A549 (cell line): ENCODE measurements at regions not wholly inside any gene's neighbourhood (a gene's known extent, or its start where the extent isn't known, plus 50 kb on each side); places are given as distances from the start of the nearest gene placed in this dataset.
"Not testable (repeated sequence)": the region's sequence is repeated elsewhere in the genome, so short reads cannot be mapped to it uniquely, and the experiment has no call there.

Source experiments
- ATAC-seq, 2 experiments: fragments of 200-7000 bp in 1 of 2; fragments of >200 bp in 1 of 2; cut with Nextera tagmentation in 1 of 2; cut with Tn5 transposase in 1 of 2; 3 replicates each; pipeline versions ENCODE4 v1.8.0 to v1.9.1; 2018 to 2020; ENCODE audit warnings: mild to moderate bottlenecking in 1 of 2, moderate library complexity in 1 of 2
- CTCF ChIA-PET: fragments of 300-600 bp; sonication (Branson Sonifier 250); formaldehyde crosslinking; extraction: SDS; loops from one replicate; lab custom pipeline; 2021; ENCODE audit warnings: antibody characterized with exemption, inconsistent platforms; lab: Yijun Ruan, JAX
- POLR2A ChIA-PET: fragments of 350-600 bp; formaldehyde crosslinking; extraction: SDS; loops from one replicate; lab custom pipeline; 2021; ENCODE audit warnings: antibody characterized with exemption, inconsistent platforms; lab: Yijun Ruan, JAX
- DNase-seq, 2 experiments: peaks; one replicate each; pipeline versions ENCODE4 v3.0.0 to v3.0.0-alpha.2; 2011 to 2016; ENCODE audit warnings: low read depth in 1 of 2, low spot score in 1 of 2
- FAIRE-seq: peaks from 2 replicates; lab custom pipeline; 2011; peaks lifted over from hg19 to GRCh38; lab: Jason Lieb, UNC
- H3K27ac ChIP-seq, 2 experiments: fragments of >200 bp; sonication (Bioruptor Twin); formaldehyde crosslinking; 3 replicates each; pipeline ENCODE4 v1.5.1; 2016 to 2017
- H3K4me1 ChIP-seq: fragments of >200 bp; sonication (Bioruptor Twin); formaldehyde crosslinking; 3 replicates; pipeline ENCODE4 v1.6.1; 2016
- H3K4me2 ChIP-seq: fragments of >200 bp; sonication (Bioruptor Twin); formaldehyde crosslinking; 3 replicates; pipeline ENCODE4 v1.6.1; 2016
- H3K4me3 ChIP-seq: fragments of >200 bp; sonication (Bioruptor Twin); formaldehyde crosslinking; 3 replicates; pipeline ENCODE4 v1.5.1; 2016
- H3K9me3 ChIP-seq: fragments of >200 bp; sonication (Bioruptor Twin); formaldehyde crosslinking; 3 replicates; pipeline ENCODE4 v1.6.1; 2016
- CHD2 ChIP-seq: fragments of 150-350 bp; IDR thresholded peaks from 2 replicates; pipeline ENCODE4 v1.6.1; 2014; ENCODE audit warnings: low read length; ENCODE audit not compliant: partially characterized antibody
- EP300 ChIP-seq, 2 experiments: fragments of >200 bp; sonication (Bioruptor Twin); formaldehyde crosslinking; IDR thresholded peaks; 2 replicates in 1 of 2; 3 replicates in 1 of 2; pipeline ENCODE4 v1.6.1; 2016 to 2017
- FOSB ChIP-seq: fragments of 250-450 bp; sonication (Bioruptor Pico); IDR thresholded peaks from 2 replicates; pipeline ENCODE4 v1.5.0; 2020; ENCODE audit warnings: mild to moderate bottlenecking, moderate library complexity
- FOXS1 ChIP-seq: fragments of 250-450 bp; sonication (Bioruptor Pico); IDR thresholded peaks from 2 replicates; pipeline ENCODE4 v1.5.0; 2020; ENCODE audit warnings: mild to moderate bottlenecking, moderate library complexity
- HOXB13 ChIP-seq: fragments of 250-450 bp; sonication (Bioruptor Pico); IDR thresholded peaks from 2 replicates; pipeline ENCODE4 v1.5.0; 2020; ENCODE audit warnings: low read depth, mild to moderate bottlenecking, moderate library complexity
- JUNB ChIP-seq: fragments of >200 bp; sonication (Bioruptor Twin); formaldehyde crosslinking; IDR thresholded peaks from 2 replicates; pipeline ENCODE4 v1.6.1; 2016
- KDM1A ChIP-seq: fragments of 200-600 bp; sonication (generic); IDR thresholded peaks from 2 replicates; pipeline ENCODE4 v1.6.1; 2016; ENCODE audit warnings: low read depth, mild to moderate bottlenecking
- MYC ChIP-seq: IDR thresholded peaks from 2 replicates; pipeline ENCODE4 v1.6.1; 2012; ENCODE audit warnings: mild to moderate bottlenecking, inconsistent platforms, low read length, improper control_type of control experiment, borderline replicate concordance
- NFE2L2 ChIP-seq: fragments of 150-350 bp; conservative IDR thresholded peaks from 2 replicates; pipeline ENCODE4 v1.6.1; 2014; ENCODE audit warnings: low read length
- RAD21 ChIP-seq, 2 experiments: fragments of >200 bp in 1 of 2; sonication (Bioruptor Twin) in 1 of 2; formaldehyde crosslinking in 1 of 2; IDR thresholded peaks in 1 of 2; conservative IDR thresholded peaks in 1 of 2; 2 replicates in 1 of 2; 3 replicates in 1 of 2; pipeline ENCODE4 v1.6.1; 2012 to 2018; ENCODE audit warnings: inconsistent platforms in 1 of 2
- RFX5 ChIP-seq: fragments of 450-650 bp; IDR thresholded peaks from 2 replicates; pipeline ENCODE4 v1.7.1; 2014; ENCODE audit warnings: antibody characterized with exemption, mild to moderate bottlenecking, moderate library complexity
- RNF2 ChIP-seq: fragments of 200-600 bp; sonication (generic); IDR thresholded peaks from 2 replicates; pipeline ENCODE4 v1.6.1; 2016; ENCODE audit warnings: low read depth, mild to moderate bottlenecking, antibody characterized with exemption, moderate library complexity, borderline replicate concordance
- TFCP2L1 ChIP-seq: fragments of 250-450 bp; sonication (Bioruptor Pico); IDR thresholded peaks from 2 replicates; pipeline ENCODE4 v1.5.0; 2021; ENCODE audit warnings: mild to moderate bottlenecking
- ZNF302 ChIP-seq: fragments of 250-450 bp; sonication (Bioruptor Pico); IDR thresholded peaks from 2 replicates; pipeline ENCODE4 v1.9.0; 2021; ENCODE audit warnings: inconsistent platforms, mild to moderate bottlenecking, moderate library complexity
- WGBS: methylation state at CpG from one replicate; pipeline ENCODE4 v1.1.6; 2017; ENCODE audit errors: missing lambda C conversion rate; 5-methylcytosine and 5-hydroxymethylcytosine counted together
- TF ChIP-seq, protein P1 (sequence below): IDR thresholded peaks from 2 replicates; pipeline ENCODE4 v1.6.1; 2012
- TF ChIP-seq, protein P2 (sequence below): fragments of >200 bp; sonication (Bioruptor Twin); formaldehyde crosslinking; IDR thresholded peaks from 3 replicates; pipeline ENCODE4 v1.5.1; 2016
- TF ChIP-seq, protein P3 (sequence below): fragments of 150-350 bp; IDR thresholded peaks from 2 replicates; pipeline ENCODE4 v1.6.1; 2014; ENCODE audit warnings: low read depth, mild to moderate bottlenecking, low read length
- TF ChIP-seq, protein P4 (sequence below): fragments of 250-450 bp; sonication (Bioruptor Pico); IDR thresholded peaks from 2 replicates; pipeline ENCODE4 v1.5.0; 2020; ENCODE audit warnings: low read depth, mild to moderate bottlenecking, moderate library complexity

DNA sequence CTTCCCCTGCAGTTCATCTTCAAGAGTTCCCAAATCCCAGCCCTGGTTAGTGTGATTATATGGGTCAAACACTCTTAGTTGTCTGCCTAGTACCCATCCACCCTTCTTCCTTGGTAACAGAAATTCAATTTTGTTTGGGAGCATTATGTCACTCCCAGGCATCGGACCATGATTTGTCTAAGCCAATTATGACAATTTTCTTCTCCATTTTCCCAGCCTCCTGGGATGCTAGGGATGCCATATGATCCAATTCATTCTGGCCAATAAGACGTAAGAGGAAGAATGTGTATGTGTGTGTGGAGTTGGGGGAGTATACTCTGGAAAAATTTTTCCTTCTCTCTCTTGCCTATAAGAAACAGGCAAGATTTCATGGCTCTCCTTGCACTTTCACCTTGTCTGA lies 465.9 kb downstream of the MID1IP1 start:
- TF ChIP-seq, protein P1, sequence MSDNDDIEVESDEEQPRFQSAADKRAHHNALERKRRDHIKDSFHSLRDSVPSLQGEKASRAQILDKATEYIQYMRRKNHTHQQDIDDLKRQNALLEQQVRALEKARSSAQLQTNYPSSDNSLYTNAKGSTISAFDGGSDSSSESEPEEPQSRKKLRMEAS, result no peak
- TF ChIP-seq, protein P2, sequence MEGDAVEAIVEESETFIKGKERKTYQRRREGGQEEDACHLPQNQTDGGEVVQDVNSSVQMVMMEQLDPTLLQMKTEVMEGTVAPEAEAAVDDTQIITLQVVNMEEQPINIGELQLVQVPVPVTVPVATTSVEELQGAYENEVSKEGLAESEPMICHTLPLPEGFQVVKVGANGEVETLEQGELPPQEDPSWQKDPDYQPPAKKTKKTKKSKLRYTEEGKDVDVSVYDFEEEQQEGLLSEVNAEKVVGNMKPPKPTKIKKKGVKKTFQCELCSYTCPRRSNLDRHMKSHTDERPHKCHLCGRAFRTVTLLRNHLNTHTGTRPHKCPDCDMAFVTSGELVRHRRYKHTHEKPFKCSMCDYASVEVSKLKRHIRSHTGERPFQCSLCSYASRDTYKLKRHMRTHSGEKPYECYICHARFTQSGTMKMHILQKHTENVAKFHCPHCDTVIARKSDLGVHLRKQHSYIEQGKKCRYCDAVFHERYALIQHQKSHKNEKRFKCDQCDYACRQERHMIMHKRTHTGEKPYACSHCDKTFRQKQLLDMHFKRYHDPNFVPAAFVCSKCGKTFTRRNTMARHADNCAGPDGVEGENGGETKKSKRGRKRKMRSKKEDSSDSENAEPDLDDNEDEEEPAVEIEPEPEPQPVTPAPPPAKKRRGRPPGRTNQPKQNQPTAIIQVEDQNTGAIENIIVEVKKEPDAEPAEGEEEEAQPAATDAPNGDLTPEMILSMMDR, result no peak
- no peak for TF ChIP-seq RFX5
- TF ChIP-seq JUNB, result no peak
- CTCF ChIA-PET, result no interaction called here
- ATAC-seq, result no peak
- no peaks in the 10 kb centered on the region for H3K4me1 ChIP-seq
- no peak for DNase-seq
- POLR2A ChIA-PET, result no interaction called here
- H3K4me2 ChIP-seq, result no peak overlapping the region
- no peak overlapping the region for H3K27ac ChIP-seq
- WGBS, result 16% methylated on average over 2 of the region's 2 CpGs
- no peaks in the 10 kb centered on the region for H3K9me3 ChIP-seq
- no peak for FAIRE-seq
- no peak overlapping the region for H3K4me3 ChIP-seq

DNA sequence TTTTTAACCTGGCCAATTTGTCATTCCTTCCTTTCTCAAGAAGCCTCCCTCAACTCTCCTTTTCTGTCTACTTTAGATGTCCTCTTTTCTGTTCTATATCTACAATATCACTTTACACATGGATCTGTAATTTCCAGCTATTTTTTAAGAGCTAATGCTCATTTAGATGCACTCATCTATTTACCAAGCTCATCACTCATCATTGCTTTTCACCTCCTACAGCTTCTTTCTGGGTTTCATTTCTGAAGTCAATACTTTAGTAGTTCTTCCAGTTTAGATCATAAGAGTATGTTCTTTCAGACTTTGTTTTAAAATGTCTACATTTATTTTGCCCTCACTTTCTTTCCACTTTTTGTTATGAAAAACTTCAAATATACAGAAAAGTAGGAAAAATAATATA lies 466.9 kb downstream of the MID1IP1 start:
- Histone ChIP-seq H3K4me3 (no peak overlapping the region), H3K27ac (no peak overlapping the region), H3K9me3 (no peaks in the 10 kb centered on the region), H3K4me1 (no peaks in the 10 kb centered on the region), H3K4me2 (no peak overlapping the region)
- no peak for ATAC-seq
- FAIRE-seq, result no peak
- DNase-seq, result no peak
- POLR2A ChIA-PET, result no interaction called here
- TF ChIP-seq EP300 (IDR thresholded peaks at IDR 0.05), result no peak
- TF ChIP-seq HOXB13 (CRISPR knock-in tag), result no peak
- TF ChIP-seq, all 56 proteins: peak for 0
- CTCF ChIA-PET, result interaction anchor here (1.6 kb wide), 1 partner anchor 26 kb away, joined by 4 read pairs; no protein-coding TSS in a partner anchor

DNA sequence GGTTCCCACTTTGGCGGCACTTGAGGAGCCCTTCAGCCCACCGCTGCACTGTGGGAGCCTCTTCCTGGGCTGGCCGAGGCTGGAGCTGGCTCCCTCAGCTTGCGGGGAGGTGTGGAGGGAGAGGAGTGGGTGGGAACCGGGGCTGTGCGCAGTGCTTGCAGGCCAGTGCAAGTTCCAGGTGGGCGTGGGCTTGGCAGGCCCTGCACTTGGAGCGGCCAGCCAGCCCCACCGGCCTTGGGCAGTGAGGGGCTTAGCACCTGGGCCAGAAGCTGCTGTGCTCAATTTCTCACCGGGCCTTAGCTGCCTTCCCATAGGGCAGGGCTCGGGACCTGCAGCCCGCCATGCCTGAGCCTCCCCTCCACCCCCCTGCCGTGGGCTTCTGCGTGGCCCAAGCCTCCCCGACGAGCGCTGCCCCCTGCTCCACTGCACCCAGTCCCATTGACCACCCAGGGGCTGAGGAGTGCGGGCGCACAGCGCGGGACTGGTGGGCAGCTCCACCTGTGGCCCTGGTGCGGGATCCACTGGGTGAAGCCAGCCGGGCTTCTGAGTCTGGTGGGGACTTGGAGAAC lies 474.3 kb downstream of the MID1IP1 start:
- no peak overlapping the region for H3K4me3 ChIP-seq
- WGBS, result 33% methylated on average over 1 of the region's 23 CpGs
- no peaks in the 10 kb centered on the region for H3K4me1 ChIP-seq
- FAIRE-seq (no peak), DNase-seq (no peak), ATAC-seq (no peak)
- H3K9me3 ChIP-seq, result no peaks in the 10 kb centered on the region
- ChIA-PET CTCF (no interaction called here), POLR2A (no interaction called here)
- H3K27ac ChIP-seq, result no peak overlapping the region
- no peak overlapping the region for H3K4me2 ChIP-seq
- TF ChIP-seq, protein P3, sequence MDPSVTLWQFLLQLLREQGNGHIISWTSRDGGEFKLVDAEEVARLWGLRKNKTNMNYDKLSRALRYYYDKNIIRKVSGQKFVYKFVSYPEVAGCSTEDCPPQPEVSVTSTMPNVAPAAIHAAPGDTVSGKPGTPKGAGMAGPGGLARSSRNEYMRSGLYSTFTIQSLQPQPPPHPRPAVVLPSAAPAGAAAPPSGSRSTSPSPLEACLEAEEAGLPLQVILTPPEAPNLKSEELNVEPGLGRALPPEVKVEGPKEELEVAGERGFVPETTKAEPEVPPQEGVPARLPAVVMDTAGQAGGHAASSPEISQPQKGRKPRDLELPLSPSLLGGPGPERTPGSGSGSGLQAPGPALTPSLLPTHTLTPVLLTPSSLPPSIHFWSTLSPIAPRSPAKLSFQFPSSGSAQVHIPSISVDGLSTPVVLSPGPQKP, result no peak
- TF ChIP-seq FOXS1 (CRISPR knock-in tag) (no peak), KDM1A (no peak), TFCP2L1 (no peak), CHD2 (no peak), FOSB (no peak), RNF2 (no peak), ZNF302 (CRISPR knock-in tag) (no peak), RAD21 (conservative IDR thresholded peaks at IDR 0.05 in 1 of 2, IDR thresholded peaks at IDR 0.05 in 1 of 2) (no peak), NFE2L2 (no peak), MYC (no peak), EP300 (IDR thresholded peaks at IDR 0.05) (no peak)
- TF ChIP-seq, protein P4, sequence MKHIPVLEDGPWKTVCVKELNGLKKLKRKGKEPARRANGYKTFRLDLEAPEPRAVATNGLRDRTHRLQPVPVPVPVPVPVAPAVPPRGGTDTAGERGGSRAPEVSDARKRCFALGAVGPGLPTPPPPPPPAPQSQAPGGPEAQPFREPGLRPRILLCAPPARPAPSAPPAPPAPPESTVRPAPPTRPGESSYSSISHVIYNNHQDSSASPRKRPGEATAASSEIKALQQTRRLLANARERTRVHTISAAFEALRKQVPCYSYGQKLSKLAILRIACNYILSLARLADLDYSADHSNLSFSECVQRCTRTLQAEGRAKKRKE (CRISPR knock-in tag), result no peak
- TF ChIP-seq, protein P1, result no peak
- TF ChIP-seq, all 56 proteins: peak for 0

DNA sequence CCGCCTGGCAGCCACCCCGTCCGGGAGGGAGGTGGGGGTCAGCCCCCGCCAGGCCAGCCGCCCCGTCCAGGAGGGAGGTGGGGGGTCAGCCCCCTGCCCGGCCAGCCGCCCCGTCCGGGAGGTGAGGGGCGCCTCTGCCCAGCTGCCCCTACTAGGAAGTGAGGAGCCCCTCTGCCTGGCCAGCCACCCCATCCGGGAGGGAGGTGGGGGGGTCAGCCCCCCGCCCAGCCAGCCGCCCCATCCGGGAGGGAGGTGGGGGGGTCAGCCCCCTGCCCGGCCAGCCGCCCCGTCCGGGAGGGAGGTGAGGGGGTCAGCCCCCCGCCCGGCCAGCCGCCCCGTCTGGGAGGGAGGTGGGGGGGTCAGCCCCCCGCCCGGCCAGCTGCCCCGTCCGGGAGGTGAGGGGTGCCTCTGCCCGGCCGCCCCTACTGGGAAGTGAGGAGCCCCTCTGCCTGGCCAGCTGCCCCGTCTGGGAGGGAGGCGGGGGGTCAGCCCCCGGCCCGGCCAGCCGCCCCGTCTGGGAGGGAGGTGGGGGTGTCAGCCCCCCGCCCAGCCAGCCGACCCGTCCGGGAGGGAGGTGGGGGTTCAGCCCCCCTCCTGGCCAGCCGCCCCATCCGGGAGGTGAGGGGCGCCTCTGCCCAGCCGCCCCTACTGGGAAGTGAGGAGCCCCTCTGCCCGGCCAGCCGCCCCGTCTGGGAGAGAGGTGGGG lies 476.6 kb downstream of the MID1IP1 start:
- H3K9me3 ChIP-seq, FAIRE-seq, POLR2A ChIA-PET, H3K4me2 ChIP-seq, H3K4me3 ChIP-seq, H3K27ac ChIP-seq, DNase-seq, H3K4me1 ChIP-seq, ATAC-seq, CTCF ChIA-PET: not testable (repeated sequence)
- no CpG with 5 or more reads among the region's 46 CpGs for WGBS
